Vagina (tissue), 2 donors: ENCODE measurements at regions not wholly inside any gene's neighbourhood (a gene's known extent, or its start where the extent isn't known, plus 50 kb on each side); places are given as distances from the start of the nearest gene placed in this dataset.
"Not testable (repeated sequence)": the region's sequence is repeated elsewhere in the genome, so short reads cannot be mapped to it uniquely, and the experiment has no call there.

ENCODE experiments used
- CTCF ChIP-seq, 3 experiments: fragments of 450-650 bp in 2 of 3; fragments of 200-600 bp in 1 of 3; sonication (generic) in 1 of 3; IDR thresholded peaks; one replicate each; pipeline ENCODE4 v1.5.1; 2017 to 2019; ENCODE audit warnings: antibody characterized with exemption in 3 of 3, mild to moderate bottlenecking in 2 of 3, moderate library complexity in 2 of 3
- POLR2A ChIP-seq, 2 donors: fragments of 450-650 bp; IDR thresholded peaks; one replicate each; pipeline ENCODE4 v1.6.1; 2017; ENCODE audit warnings: antibody characterized with exemption in 2 of 2, mild to moderate bottlenecking in 2 of 2, moderate library complexity in 2 of 2

GRCh38 chr16:47864262-47864661 lies 291.5 kb downstream of the ABCC12 start:
- not testable (repeated sequence) for TF ChIP-seq CTCF, POLR2A (IDR thresholded peaks at IDR 0.05)
